Body of pancreas (tissue), 4 donors: ENCODE measurements at regions not wholly inside any gene's neighbourhood (a gene's known extent, or its start where the extent isn't known, plus 50 kb on each side); places are given as distances from the start of the nearest gene placed in this dataset.

ENCODE experiments used
- ATAC-seq: fragments of 150-250 bp; one replicate; pipeline ENCODE4 v1.9.1; 2016
- DNase-seq, 4 donors: peaks; one replicate each; pipeline ENCODE4 v3.0.0-alpha.2; 2019
- H3K27ac ChIP-seq, 4 donors: fragments of 200-600 bp; sonication (generic); 1 replicate in 3 of 4; 2 replicates in 1 of 4; pipeline versions ENCODE4 v1.5.1 to v1.6.1; 2016 to 2019; ENCODE audit warnings: mild to moderate bottlenecking in 1 of 4, mixed read lengths in 1 of 4, moderate library complexity in 1 of 4
- H3K27me3 ChIP-seq, 2 donors: fragments of 200-600 bp; sonication (generic); one replicate each; pipeline ENCODE4 v1.6.0; 2016; ENCODE audit warnings: mild to moderate bottlenecking in 1 of 2
- H3K36me3 ChIP-seq, 2 donors: fragments of 200-600 bp; sonication (generic); replicated peaks in 1 of 2; 2 replicates each; pipeline ENCODE4 v1.5.1; 2016; ENCODE audit warnings: low read depth in 2 of 2; ENCODE audit not compliant: insufficient read depth in 1 of 2
- H3K4me1 ChIP-seq: fragments of 200-600 bp; sonication (generic); one replicate; pipeline ENCODE4 v1.6.0; 2016
- H3K4me3 ChIP-seq, 2 donors: fragments of 200-600 bp; sonication (generic); 1 replicate in 1 of 2; 2 replicates in 1 of 2; pipeline ENCODE4 v1.5.1; 2016 to 2019
- H3K9me3 ChIP-seq, 3 donors: fragments of 200-600 bp; sonication (generic); 1 replicate in 2 of 3; 2 replicates in 1 of 3; pipeline ENCODE4 v1.5.1; 2016
- CTCF ChIP-seq, 7 experiments: fragments of 450-650 bp in 4 of 7; fragments of 200-600 bp in 3 of 7; sonication (generic) in 3 of 7; IDR thresholded peaks; one replicate each; pipeline ENCODE4 v1.5.1; 2016 to 2019; ENCODE audit warnings: antibody characterized with exemption in 7 of 7
- POLR2A ChIP-seq, 3 donors: fragments of 450-650 bp; IDR thresholded peaks; one replicate each; pipeline ENCODE4 v1.6.1; 2016; ENCODE audit warnings: antibody characterized with exemption in 3 of 3, mild to moderate bottlenecking in 2 of 3
- WGBS, 2 donors: methylation state at CpG; one replicate each; pipeline ENCODE4 v1.1.5; 2017; 5-methylcytosine and 5-hydroxymethylcytosine counted together
- intact Hi-C: fragments of 100-400 bp; cut with DNase I; formaldehyde crosslinking; loops from one replicate; pipeline ENCODE4 v1.15.1; 2023

- 65 to 80% methylated on average over 8 to 9 of the region's 9 CpGs for WGBS, 2 donors
- Histone ChIP-seq H3K4me1 (no peaks in the 10 kb centered on the region), H3K36me3 (no peaks in the 10 kb centered on the region), H3K9me3 (no peaks in the 10 kb centered on the region), H3K4me3 (no peak overlapping the region), H3K27ac (no peak overlapping the region), H3K27me3 (no peaks in the 10 kb centered on the region)
- no peak for ATAC-seq
- TF ChIP-seq POLR2A (IDR thresholded peaks at IDR 0.05) (no peak), CTCF (IDR thresholded peaks at IDR 0.05) (no peak)
- intact Hi-C loops = no loop called here
- DNase-seq = no peak
These were observed 522.6 kb downstream of the GLRX3 start for GRCh38 chr10:130658687-130659290.

- ATAC-seq (no peak), DNase-seq (no peak)
- H3K27me3 ChIP-seq = no peaks in the 10 kb centered on the region
- intact Hi-C loops = no loop called here
- WGBS, 2 donors = 71 to 87% methylated on average over 10 of the region's 10 CpGs
- no peaks in the 10 kb centered on the region for H3K4me1 ChIP-seq
- no peak overlapping the region for H3K4me3 ChIP-seq
- H3K27ac ChIP-seq = no peak overlapping the region
- no peaks in the 10 kb centered on the region for H3K36me3 ChIP-seq
- TF ChIP-seq POLR2A (IDR thresholded peaks at IDR 0.05) = no peak
- TF ChIP-seq CTCF (IDR thresholded peaks at IDR 0.05) = no peak
- H3K9me3 ChIP-seq = no peaks in the 10 kb centered on the region
These were observed 523.3 kb downstream of the GLRX3 start for GRCh38 chr10:130659528-130659927.

- Histone ChIP-seq H3K27me3 (no peaks in the 10 kb centered on the region), H3K36me3 (no peaks in the 10 kb centered on the region), H3K4me3 (no peak overlapping the region), H3K9me3 (no peaks in the 10 kb centered on the region), H3K4me1 (no peaks in the 10 kb centered on the region), H3K27ac (no peak overlapping the region)
- TF ChIP-seq CTCF (IDR thresholded peaks at IDR 0.05) = no peak
- DNase-seq (no peak), ATAC-seq (no peak)
- 55 to 65% methylated on average over 2 to 3 of the region's 3 CpGs for WGBS, 2 donors
- intact Hi-C loops = no loop called here
These were observed 524.1 kb downstream of the GLRX3 start for GRCh38 chr10:130660266-130660665.

GRCh38 chr10:130661419-130661818 is 525.2 kb downstream of the GLRX3 start:
- DNase-seq (no peak), ATAC-seq (no peak)
- H3K27me3 ChIP-seq = no peaks in the 10 kb centered on the region
- H3K4me1 ChIP-seq = no peaks in the 10 kb centered on the region
- H3K36me3 ChIP-seq = no peaks in the 10 kb centered on the region
- no peak overlapping the region for H3K4me3 ChIP-seq
- intact Hi-C loops = no loop called here
- TF ChIP-seq CTCF (IDR thresholded peaks at IDR 0.05) (no peak), POLR2A (IDR thresholded peaks at IDR 0.05) (no peak)
- WGBS, 2 donors = 62 to 73% methylated on average over 4 to 7 of the region's 7 CpGs
- no peaks in the 10 kb centered on the region for H3K9me3 ChIP-seq
- H3K27ac ChIP-seq = no peak overlapping the region

GRCh38 chr10:130662775-130663174 is 526.6 kb downstream of the GLRX3 start:
- Histone ChIP-seq H3K9me3 (no peaks in the 10 kb centered on the region), H3K4me1 (no peaks in the 10 kb centered on the region), H3K27ac (no peak overlapping the region), H3K27me3 (no peaks in the 10 kb centered on the region), H3K4me3 (no peak overlapping the region), H3K36me3 (no peaks in the 10 kb centered on the region)
- no peak for DNase-seq
- intact Hi-C loops = no loop called here
- ATAC-seq = no peak
- TF ChIP-seq CTCF (IDR thresholded peaks at IDR 0.05) = no peak
- TF ChIP-seq POLR2A (IDR thresholded peaks at IDR 0.05) = no peak
- 79 to 80% methylated on average over 13 of the region's 13 CpGs for WGBS, 2 donors
